ENCODE measurements at regions not wholly inside any gene's neighbourhood (a gene's known extent, or its start where the extent isn't known, plus 50 kb on each side); places are given as distances from the start of the nearest gene placed in this dataset.
A peak's percentile ranks its signal among the peaks of the same experiment; 100 is the strongest.

GRCh38 chr3:177440456-177441104 lies 243.3 kb upstream of the TBL1XR1 start:
- H3K27ac ChIP-seq: no peak overlapping the region
- POLR2A ChIA-PET (ENCODE audit: low non-redundant PET): no interaction called here
- CTCF ChIA-PET: no interaction called here
- TF ChIP-seq, protein P1, sequence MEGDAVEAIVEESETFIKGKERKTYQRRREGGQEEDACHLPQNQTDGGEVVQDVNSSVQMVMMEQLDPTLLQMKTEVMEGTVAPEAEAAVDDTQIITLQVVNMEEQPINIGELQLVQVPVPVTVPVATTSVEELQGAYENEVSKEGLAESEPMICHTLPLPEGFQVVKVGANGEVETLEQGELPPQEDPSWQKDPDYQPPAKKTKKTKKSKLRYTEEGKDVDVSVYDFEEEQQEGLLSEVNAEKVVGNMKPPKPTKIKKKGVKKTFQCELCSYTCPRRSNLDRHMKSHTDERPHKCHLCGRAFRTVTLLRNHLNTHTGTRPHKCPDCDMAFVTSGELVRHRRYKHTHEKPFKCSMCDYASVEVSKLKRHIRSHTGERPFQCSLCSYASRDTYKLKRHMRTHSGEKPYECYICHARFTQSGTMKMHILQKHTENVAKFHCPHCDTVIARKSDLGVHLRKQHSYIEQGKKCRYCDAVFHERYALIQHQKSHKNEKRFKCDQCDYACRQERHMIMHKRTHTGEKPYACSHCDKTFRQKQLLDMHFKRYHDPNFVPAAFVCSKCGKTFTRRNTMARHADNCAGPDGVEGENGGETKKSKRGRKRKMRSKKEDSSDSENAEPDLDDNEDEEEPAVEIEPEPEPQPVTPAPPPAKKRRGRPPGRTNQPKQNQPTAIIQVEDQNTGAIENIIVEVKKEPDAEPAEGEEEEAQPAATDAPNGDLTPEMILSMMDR (conservative IDR thresholded peaks at IDR 0.05; ENCODE audit: low read depth): no peak
- DNase-seq (ENCODE audit: low spot score): no peak

GRCh38 chr3:177441276-177441812 lies 244.1 kb upstream of the TBL1XR1 start:
- H3K27ac ChIP-seq: no peak overlapping the region
- no peak for DNase-seq (ENCODE audit: low spot score)
- CTCF ChIA-PET: no interaction called here
- TF ChIP-seq, protein P1 (conservative IDR thresholded peaks at IDR 0.05; ENCODE audit: low read depth): no peak
- POLR2A ChIA-PET (ENCODE audit: low non-redundant PET): no interaction called here

- POLR2A ChIA-PET (ENCODE audit: low non-redundant PET): no interaction called here
These were observed 244.7 kb upstream of the TBL1XR1 start for GRCh38 chr3:177441813-177442646.

DNA sequence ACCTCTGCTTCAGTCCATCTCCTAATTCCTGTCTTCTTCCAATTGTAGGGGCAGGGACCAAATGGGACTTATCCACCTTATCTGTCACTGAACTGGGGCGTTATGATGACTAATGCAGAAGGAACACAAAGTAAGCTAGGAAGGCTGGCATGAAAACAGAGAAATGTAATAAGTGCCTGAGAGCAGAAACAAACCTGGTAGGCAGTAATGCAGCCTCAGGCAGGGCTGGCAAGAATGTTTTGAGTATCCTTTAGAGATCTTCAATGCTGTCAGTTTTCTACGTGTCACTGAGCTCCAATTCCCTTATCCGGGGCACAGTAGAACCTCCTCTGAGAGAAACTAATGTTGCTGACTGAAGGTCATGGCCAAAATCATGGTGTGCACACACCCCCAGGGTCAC lies 246.2 kb upstream of the TBL1XR1 start:
- TF ChIP-seq, protein P1 (conservative IDR thresholded peaks at IDR 0.05; ENCODE audit: low read depth): no peak
- H3K27ac ChIP-seq: peak overlapping the region; percentile 66
- ChIA-PET CTCF (interaction anchor here (0.6 kb wide), 1 partner anchor 137 kb away, joined by 3 read pairs; no protein-coding TSS in a partner anchor), POLR2A (ENCODE audit: low non-redundant PET) (interaction anchor here (0.6 kb wide), 1 partner anchor 246 kb away, joined by 6 read pairs; no protein-coding TSS in a partner anchor)
- peak; percentile 50 for DNase-seq (ENCODE audit: low spot score)

More at GRCh38 chr3:177441813-177442646, 244.7 kb upstream of the TBL1XR1 start:
- no peak overlapping the region for H3K27ac ChIP-seq
- CTCF ChIA-PET: no interaction called here
- TF ChIP-seq, protein P1 (conservative IDR thresholded peaks at IDR 0.05; ENCODE audit: low read depth): no peak
- DNase-seq (ENCODE audit: low spot score): no peak

GRCh38 chr3:177444696-177445095 lies 247.4 kb upstream of the TBL1XR1 start:
- TF ChIP-seq, protein P1 (conservative IDR thresholded peaks at IDR 0.05; ENCODE audit: low read depth): no peak
- ChIA-PET CTCF (no interaction called here), POLR2A (ENCODE audit: low non-redundant PET) (no interaction called here)
- H3K27ac ChIP-seq: no peak overlapping the region
- no peak for DNase-seq (ENCODE audit: low spot score)

DNA sequence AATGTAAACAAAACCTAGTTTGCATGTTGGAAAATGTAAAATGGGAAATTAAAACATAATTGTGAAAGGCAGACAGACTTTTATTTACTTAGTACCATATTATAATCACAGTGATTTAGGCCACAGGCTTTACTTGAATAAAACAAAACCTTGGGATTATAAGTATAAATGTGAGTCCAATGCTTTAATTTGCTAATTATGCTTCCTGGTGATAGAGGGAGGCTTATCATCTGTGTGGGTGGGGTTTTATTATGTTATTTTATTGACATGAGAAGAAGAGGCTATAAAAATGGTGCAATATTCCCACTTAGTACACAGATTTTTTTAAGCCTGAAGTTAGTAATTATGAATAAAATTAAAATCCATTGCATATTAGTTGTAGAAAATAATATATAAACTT lies 248.3 kb upstream of the TBL1XR1 start:
- ChIA-PET CTCF (no interaction called here), POLR2A (ENCODE audit: low non-redundant PET) (no interaction called here)
- no peak overlapping the region for H3K27ac ChIP-seq
- TF ChIP-seq, protein P1 (conservative IDR thresholded peaks at IDR 0.05; ENCODE audit: low read depth): no peak
- DNase-seq (ENCODE audit: low spot score): no peak

Data from RWPE1 (cell line).